NCI-H1105 treated with DMSO at 0.1 percent for 48 hours (cell line): ENCODE measurements at regions not wholly inside any gene's neighbourhood (a gene's known extent, or its start where the extent isn't known, plus 50 kb on each side); places are given as distances from the start of the nearest gene placed in this dataset.

ENCODE experiments used
- DNase-seq: peaks from one replicate; lab custom pipeline; 2025; lab: John Stamatoyannopoulos, UW

DNA sequence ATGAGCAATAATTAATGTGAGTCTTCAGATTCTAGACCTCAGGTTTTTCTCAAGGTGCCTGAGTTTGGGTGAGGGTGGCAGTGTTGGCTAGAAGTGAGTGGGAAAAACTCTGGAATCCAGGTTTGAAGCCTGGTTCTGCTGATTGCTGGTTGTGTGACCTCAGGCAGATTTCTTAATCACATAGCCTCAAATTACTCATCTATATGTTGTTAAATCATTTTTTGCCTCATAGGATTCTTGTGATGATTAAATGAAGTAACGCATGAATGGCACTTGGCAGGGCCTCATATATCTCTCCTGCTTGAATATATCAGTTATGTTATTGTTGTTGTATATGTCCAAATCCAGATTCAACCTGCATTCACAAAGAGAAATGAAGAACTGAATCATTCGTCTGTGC is 60.5 kb downstream of the NR2F2 start:
- no peak for DNase-seq

DNA sequence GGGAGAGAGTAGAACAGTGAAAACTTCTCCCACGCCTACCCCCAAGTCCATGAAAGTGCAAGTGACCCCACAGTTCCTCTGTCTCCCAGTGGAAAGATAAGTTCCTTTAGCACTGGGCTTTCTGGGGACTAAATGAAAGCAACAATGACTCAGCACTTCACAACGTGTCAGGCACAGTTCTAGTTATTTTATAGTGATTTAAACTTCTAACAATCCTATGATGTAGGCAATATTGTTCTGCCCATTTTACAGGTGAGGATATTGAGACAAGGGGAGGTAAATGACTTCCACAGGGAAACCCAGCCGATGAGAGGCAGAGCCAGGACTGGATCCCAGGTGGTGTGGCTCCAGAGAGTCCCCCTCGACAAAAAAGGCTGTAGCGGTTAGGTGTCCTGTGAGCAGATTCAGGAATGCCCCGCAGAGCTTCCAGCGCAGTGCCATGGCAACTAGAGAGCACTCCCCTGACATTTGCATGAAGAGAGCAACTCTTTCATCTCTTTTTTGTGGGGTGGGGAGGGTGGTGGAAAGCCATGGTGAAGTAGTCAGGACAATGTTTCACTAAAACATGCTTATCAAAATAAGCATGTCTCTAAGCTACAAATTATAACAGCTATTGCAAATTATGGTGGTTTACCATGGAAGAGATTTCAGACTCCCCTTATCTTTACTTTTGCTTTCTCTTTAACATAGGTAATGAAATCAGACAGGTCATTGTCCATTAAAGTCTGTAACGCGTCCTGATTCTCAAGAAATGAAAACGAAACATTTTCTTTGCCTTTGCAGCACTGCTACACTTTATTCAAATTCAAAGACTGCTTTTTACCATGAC is 62.1 kb downstream of the NR2F2 start:
- DNase-seq = no peak

DNA sequence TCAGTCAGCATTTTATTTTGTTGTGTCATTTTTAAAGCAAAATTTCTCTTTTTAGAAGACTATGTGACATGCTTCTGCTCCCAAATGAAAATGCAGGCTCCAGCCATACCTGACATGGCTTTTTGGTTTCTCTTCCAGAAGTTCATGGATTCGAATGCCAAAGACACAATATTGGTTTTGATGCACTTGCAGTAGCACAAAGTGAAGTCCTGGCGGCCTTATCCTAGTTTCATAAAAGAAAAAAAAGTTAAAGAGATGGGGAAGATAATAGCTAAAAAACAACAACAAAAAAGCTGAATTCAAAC is 62.7 kb downstream of the NR2F2 start:
- no peak for DNase-seq

DNA sequence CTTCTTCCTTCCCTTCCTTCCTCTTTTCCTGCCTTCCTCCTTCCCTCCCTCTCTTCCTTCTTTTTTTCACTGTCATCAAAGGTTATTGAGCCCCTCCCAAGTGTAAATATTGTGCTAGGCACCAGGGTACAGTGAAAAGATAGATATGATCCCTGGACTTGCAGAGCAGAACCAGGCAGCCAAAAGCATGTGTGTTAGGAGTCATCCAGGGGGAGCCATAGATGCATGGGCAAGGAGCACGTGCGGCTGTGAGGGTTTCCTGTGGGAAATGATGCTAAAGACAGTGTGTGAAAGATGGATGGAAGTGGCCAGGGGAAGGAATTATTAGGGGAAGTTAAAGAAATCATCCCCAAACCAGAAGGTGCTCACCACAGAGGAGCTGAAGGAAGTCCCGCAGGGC is 65.2 kb downstream of the NR2F2 start:
- no peak for DNase-seq

DNA sequence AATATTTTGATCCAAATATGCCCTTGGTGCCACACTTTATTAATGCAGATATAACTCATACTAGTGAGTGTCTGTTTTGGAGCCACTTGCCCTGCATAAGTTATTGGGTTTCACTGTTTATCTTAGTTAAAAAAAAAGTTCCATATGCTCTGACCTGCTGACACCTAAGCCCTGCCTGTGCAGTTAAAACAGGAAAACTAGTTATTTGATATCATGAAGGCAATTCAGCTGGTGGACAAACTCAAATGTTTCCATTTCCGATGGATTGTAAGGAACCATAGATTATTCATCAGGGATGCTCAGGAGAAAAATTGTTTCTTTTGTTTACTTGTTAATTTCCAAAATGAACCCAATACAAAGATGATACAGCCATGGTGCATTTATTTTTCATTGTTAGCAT is 68.3 kb downstream of the NR2F2 start:
- no peak for DNase-seq

DNA sequence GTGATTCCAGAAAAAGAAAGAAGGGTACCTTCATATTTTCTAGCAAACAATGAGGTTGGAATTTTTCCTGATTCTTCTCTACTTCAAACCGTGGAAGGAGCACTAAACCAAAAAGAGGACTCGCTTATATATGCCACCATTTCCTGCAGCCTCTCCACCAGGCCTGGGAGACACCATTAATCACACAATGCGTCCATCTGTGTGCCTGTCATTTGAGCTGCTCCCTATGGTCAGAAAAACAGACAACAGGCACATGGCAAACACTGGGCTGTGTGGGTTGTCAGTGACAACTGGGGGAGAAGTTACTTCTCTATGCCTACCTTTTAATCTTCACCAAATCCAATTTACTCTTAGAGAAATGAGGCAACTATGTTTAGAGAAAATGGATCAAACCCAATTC is 71.9 kb downstream of the NR2F2 start:
- DNase-seq = no peak

DNA sequence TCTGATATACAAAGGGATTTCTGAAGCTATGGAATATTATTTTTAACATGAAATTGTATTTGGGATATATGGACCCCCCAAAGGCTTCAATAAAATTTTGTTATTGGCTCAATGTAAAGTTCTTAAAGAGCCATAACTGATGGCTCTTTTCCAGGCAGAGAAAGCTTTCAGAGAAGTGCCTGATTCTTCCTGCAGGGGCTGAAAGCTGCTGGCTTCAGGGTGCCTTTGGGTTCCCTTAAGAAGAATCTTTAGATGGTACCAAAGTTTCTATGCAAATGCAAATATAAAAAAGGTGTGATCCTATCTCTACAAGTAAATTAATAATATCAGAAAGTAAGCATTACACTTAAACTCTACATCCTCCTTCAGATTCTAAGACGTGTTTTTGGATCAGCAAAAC is 72.6 kb downstream of the NR2F2 start:
- no peak for DNase-seq

DNA sequence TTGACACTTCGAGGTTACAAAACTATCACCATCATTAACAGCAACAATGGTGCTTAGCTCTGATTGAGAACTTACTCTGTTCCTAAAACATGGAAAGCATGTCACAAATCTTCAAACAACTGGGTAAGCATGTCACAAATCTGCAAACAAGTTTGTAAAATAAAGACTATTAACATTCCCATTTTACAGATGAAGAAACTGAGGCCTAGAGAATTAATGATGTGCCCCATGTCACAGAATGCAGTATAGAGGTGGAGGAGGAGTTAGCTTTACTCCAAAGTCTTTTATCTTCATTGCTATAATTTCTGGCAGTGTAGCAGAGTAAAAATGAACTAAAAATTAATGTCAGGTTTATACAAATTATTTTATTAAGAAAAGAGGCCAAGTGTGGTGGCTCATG is 73.4 kb downstream of the NR2F2 start:
- DNase-seq = no peak

DNA sequence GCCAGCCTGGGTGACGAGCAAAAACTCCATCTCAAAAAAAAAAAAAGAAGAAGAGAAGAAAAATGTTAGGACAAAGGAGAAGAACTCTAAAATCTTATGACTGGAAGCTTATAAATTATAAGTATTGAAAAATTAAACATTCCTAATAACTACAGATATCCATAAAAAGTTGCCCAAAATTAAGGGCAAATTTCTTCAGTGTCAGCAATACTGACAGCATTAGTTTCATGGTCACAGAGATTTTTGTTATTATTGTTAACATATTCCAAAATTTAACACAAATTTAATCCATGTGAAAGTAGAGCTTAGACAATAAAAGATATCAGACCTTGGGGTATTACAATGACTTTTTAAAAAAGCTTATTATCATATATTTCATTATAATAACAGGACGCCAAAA is 74.1 kb downstream of the NR2F2 start:
- DNase-seq = no peak

DNA sequence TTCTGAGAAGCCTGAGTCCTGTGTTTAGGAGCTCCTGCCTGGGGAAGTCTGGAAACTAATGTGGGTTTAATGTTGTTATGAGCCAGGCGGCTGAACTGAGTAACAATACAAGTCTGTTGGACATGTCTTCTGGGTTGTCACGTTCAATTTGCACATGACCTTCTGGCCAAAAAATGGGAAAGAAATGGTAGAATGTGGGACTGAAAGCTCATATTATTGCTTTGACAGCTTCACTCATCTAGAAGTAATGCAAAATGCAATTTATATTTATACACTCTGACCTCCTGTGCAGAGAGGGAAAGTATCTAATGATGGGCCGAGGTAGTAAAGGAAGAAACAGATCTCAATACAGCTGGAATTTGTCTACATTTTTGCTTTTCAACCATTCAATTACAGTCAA is 75.8 kb downstream of the NR2F2 start:
- DNase-seq = no peak

DNA sequence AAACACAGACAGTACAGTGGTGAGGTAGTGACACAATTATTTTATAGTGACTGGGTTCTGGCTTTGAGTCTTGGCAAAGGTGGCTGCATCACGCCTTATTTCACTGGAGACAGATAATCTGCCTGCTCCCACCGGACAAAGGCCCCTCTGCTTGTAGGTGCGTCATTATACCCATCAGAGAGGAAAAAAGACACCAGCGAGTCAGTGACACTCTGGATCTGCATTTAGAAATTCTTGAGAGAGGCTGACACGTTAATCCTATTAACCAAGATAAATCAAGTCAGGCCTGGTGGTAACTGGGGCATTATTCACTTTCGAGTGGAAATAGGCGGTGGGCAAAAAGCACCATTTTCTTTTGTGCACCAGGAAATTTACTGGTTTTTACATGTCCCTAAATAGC is 76.2 kb downstream of the NR2F2 start:
- no peak for DNase-seq

DNA sequence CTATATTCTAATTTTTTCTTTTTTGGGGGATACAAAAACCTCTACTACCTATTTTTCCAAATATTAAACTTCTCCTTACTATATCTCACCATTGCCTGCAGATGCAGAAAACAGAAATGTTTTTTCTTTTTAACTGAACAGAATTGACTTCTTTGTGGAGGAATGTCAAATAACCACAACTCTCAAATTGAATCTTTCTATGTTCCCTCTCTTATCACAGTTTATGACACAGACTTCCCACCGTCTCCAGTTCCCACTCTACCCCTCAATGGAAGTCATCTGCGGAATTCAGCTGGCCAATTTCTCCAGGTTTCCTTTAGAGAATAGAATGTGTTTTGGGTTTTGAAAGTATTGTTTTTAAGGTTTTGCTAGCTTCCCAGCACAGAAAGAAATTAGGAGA is 77.0 kb downstream of the NR2F2 start:
- DNase-seq = no peak

DNA sequence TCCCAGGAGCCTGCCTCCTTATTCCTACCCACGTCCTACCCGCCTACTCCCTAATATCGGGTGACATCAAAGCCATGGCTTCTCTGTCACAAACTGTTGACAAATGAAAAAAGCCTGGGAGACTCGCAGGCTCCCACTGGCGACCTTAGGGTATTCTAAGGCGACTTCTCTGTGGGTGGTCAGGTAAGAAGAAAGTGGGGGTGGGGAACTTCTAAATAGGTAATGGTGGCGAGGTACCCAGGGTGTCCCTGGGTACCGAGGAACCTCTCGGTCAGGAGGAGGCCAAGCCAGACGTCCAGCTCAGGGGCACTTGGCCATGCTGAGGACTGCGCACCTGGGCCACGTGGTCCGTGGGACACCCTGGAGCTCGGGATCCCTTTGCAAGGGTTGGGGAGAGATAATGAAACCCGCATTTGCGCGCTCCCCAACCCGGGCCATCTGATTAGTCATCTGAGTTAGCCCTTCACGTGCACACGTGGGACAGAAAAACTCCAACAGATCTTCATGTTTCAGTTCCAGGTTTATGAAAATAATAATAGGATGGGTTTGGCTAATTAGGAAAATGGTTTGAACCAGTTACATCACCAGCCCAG is 78.2 kb downstream of the NR2F2 start:
- DNase-seq = no peak

DNA sequence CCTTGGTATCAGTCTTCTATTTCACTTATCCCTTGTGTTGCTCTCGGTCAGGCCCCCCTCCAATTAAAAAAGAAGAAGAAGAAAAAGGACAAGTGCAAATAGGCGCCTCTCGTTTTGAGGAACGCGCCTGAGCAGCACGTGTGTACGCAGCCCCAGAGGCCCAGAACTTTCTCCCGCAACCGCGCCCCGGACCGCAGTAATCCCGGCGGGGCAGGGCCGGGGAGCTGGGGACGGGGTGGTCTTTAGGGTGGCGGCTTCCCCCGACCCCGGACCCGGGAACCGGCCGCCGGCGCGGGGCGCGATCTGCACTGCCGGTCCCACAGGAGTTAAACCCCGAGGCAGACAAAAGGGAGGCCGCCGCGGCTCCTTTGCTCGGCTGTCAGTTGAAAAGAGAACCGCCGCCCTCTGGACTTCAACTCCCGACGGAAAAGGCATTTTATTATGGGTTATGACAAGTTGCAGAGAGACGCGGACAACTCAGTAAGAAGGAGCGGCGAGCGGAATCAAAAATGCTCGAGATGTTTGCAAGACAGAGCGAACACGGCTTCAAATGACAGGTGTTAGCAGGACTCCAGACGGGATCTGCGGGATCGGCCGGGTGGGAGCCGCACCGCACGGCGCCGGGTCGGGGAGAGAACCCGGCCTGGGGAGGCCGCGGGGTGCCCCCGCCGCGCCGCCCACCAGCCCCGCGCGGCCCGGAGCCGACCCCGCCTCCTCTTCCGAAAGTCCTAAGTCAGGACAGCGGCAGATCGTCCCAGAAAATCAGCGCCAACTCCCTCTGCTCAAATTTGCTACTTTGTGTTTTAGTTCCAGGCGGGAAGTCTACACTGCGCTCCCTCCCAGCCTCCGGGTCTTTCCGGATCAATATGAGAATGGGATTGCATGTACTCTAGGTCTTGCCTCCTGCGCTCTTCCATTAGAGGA is 79.0 kb downstream of the NR2F2 start:
- DNase-seq = no peak

DNA sequence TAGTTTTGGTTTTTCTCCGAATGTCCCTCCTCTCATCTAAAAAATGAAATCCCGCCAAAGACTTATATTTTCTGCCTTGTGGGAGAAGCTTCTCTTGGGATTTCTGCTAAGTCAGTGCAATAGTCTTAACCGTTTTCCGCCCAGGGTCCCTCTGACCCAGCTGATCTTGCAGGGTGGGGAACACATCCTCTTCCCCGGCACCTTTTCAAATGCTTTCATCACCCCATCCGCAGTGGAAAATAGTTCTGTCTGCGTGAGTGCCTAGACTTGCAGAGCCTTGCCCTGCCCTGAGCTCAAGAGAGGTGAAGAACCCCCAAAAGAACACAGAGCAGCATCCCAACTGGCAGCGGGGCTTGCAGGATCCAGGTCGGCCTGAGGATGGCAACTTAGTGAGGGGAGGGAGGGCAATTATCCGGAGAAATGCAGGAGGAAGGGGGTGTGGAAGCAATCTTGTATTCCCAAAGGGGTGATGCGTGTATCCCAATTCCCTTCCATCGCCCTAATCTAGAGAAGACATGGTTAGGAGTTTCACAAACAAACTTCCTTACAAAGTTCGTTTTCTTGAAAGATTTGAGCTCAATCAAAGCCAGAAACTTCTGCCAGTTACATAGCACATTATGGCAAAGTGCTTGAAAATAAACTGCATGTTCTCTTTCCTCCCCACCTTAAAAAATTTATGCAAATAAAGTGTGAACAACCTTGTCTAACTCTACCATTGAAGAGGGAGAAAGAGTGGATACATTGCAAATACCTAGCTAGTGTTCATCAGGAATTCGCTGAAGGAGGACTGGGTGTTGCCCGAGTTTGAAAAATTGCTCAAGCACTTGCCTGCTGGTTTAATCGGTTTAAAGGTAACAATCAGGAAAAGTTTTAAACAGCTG is 79.9 kb downstream of the NR2F2 start:
- DNase-seq = no peak

DNA sequence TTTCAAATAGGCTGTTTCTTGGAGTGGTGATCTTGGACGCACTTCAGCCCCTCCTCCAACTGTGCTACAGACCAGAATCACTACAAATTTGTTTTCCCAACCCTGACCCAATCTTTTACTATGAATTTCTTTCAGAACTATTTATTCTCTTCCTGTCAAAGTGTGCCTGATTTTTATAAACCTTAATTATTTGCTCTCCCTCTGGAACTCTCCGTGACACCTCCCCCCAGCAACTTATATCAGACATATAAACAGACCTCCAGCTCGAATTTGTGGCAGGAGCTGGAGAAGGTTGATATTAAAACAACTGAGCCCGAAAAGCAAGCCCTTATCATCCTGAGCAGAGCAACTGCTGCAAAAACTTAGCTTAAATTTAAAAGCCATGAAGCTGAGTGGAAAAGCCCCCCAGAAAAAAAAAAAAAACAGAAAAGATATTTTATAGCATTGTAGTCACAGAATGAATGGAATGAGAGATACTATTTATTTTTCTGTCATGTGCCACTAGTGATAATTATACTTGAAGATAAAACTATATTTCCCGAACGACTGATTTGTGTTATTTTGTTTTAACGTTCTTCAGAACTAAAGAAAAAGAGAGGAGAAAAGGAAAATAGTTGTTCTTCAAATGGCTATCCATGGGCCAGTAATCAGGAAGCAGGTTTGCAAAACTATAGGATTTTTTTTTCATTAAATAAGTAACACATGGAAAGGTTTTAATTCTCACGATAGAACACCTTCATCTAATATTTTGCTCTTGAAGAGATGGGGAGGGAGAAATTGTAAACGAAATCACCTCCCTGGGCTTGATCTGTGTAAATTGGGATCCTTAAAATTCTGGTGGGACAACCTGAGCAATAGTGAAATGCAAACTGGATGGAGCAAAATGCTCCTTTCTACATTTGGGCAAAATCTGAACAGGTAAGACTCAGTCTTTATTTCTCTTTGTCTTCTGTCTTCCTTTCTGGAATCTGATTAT is 80.8 kb downstream of the NR2F2 start:
- DNase-seq = no peak

DNA sequence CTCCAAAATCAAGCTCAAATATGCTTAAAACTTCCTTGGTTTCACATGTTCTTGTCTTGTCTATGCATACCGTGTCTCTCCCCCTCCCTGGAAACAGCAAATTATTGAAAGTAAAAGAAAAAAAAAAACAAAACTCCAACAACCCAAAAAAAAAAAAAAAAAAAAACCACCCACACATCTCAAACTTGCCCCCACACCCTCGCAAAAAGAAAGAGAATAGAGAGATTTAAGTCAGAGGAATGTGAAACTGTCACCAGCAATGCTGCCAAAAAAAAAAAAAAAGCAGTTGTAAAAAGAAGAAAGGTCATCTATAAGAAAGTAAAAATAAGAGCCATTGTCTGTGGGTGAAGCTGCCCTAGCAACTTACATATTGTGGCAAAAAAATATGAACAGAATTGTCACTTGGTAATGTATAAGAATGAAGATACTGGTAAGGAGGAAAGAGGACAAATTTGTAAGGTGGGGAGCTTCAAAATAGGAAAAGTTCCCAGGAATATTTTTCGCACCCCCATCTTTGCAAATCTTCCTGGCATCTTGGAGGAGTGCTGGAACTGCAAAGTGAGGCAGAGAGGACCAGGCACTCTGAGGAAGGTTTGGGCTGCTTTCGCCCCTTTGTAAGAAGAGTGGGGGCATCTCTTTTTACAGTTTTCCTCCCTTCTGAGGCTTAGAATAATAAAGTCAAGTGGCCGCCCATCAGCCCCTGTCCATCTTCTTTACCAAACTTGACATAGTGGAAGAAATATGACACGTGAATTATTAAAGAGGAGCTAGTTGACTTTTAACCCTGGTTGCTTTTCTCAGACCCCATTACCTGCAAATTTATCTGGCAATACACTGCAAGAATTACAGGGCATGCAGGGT is 81.8 kb downstream of the NR2F2 start:
- no peak for DNase-seq

DNA sequence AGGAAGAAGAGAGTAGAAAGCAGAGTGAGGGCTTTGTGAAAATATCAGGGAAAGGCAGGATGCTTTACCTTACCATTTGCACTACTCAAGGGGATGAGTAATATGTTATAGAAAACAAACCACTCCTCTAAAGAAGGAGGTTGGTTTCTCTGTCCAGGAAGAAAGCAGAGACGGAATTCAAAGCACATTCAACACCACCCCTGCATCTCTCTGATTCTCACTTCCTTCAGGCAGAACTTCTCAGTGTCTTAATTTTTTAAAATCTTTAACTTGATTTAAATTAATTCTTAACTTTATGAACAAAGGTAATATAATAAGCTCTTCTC is 82.4 kb downstream of the NR2F2 start:
- no peak for DNase-seq

DNA sequence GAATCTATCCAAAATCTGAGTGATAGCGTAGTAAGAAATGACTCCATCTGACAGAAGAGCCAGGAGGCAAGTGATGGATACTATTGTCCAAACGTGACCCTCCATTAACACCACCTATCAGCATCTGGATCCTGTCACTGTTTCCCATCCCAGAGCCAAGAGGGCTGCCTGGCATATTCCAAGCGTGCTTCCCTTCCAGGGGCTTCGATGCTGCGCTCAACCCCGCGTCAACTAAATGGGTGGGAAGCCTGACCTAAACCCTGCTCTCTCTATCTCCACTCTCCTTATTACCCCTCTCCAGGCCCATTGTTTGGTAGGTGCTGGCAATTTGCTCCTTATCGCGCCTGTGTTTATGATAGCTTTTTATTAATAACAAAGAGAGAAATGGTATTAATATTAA is 83.2 kb downstream of the NR2F2 start:
- DNase-seq = no peak

DNA sequence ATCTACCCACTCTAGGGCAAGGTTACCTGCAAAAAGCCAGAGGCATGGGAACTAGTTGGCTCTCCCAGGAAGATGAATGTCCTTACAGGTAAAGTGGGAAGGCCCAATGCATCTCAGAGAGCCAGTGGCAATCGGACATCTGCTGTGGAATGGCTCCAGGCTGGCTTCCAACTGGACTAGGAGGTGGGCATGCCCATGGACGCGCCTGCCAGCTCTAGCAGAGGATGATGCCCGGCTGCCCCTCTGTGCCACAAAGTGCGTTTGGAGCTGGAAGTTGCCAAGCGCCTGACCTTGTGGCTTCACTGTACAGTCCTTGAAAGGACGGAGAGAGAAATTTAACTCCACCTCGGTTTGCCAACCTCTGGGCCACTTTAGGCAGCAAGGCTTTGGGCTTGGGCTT is 84.4 kb downstream of the NR2F2 start:
- DNase-seq = no peak
